Stimulated activated CD4-positive, alpha-beta T cell treated with anti-CD3 and anti-CD28 coated beads, Interleukin-4, amount 100 ng/mL, for 48 hours (primary cell): ENCODE measurements at regions not wholly inside any gene's neighbourhood (a gene's known extent, or its start where the extent isn't known, plus 50 kb on each side); places are given as distances from the start of the nearest gene placed in this dataset.
"Not testable (repeated sequence)": the region's sequence is repeated elsewhere in the genome, so short reads cannot be mapped to it uniquely, and the experiment has no call there.

ENCODE experiments used
- DNase-seq, 2 donors: peaks; one replicate each; pipeline ENCODE4 v3.0.0-alpha.2; 2020; ENCODE audit warnings: low read depth in 2 of 2

- DNase-seq, result no peak
Measured at GRCh38 chr4:79175716-79176115, 150.1 kb downstream of the NAA11 start.

GRCh38 chr4:79174490-79175252 lies 151.2 kb downstream of the NAA11 start:
- DNase-seq, result no peak

- DNase-seq, result no peak
Measured at GRCh38 chr4:79173186-79173585, 152.7 kb downstream of the NAA11 start.

GRCh38 chr4:79170077-79170476 lies 155.8 kb downstream of the NAA11 start:
- no peak for DNase-seq

- no peak for DNase-seq
Measured at GRCh38 chr4:79164907-79165610, 160.8 kb downstream of the NAA11 start.

GRCh38 chr4:79163981-79164490 lies 161.8 kb downstream of the NAA11 start:
- DNase-seq, result no peak

GRCh38 chr4:79160962-79161361 lies 164.9 kb downstream of the NAA11 start:
- no peak for DNase-seq

- not testable (repeated sequence) for DNase-seq
Measured at GRCh38 chr4:79158705-79159104, 167.2 kb downstream of the NAA11 start.

GRCh38 chr4:79155336-79155735 lies 170.5 kb downstream of the NAA11 start:
- no peak for DNase-seq

GRCh38 chr4:79150820-79151416 lies 174.9 kb downstream of the NAA11 start:
- DNase-seq, result no peak

GRCh38 chr4:79148369-79148768 lies 177.5 kb downstream of the NAA11 start:
- DNase-seq, result no peak

GRCh38 chr4:79147251-79147650 lies 178.6 kb downstream of the NAA11 start:
- DNase-seq, result no peak

- DNase-seq, result peak in 1 of 2 donors; percentile 0
Measured at GRCh38 chr4:79141530-79141929, 184.3 kb downstream of the NAA11 start.

GRCh38 chr4:79134767-79135166 lies 191.1 kb downstream of the NAA11 start:
- no peak for DNase-seq

GRCh38 chr4:79132826-79133225 lies 193.0 kb downstream of the NAA11 start:
- no peak for DNase-seq

- no peak for DNase-seq
Measured at GRCh38 chr4:79121875-79122358, 182.7 kb upstream of the PAQR3 start.

- DNase-seq, result no peak
Measured at GRCh38 chr4:79121223-79121622, 182.0 kb upstream of the PAQR3 start.

GRCh38 chr4:79117051-79117450 lies 177.8 kb upstream of the PAQR3 start:
- DNase-seq, result not testable (repeated sequence)

GRCh38 chr4:79107014-79107413 lies 167.8 kb upstream of the PAQR3 start:
- no peak for DNase-seq

- no peak for DNase-seq
Measured at GRCh38 chr4:79088946-79089691, 149.9 kb upstream of the PAQR3 start.

- DNase-seq, result no peak
Measured at GRCh38 chr4:79087071-79087470, 147.8 kb upstream of the PAQR3 start.
